SK-N-SH treated with all-trans-retinoic acid at 6 μM for 48 hours (cell line): ENCODE measurements at regions not wholly inside any gene's neighbourhood (a gene's known extent, or its start where the extent isn't known, plus 50 kb on each side); places are given as distances from the start of the nearest gene placed in this dataset.

Experiments
- ATAC-seq: fragments of 200-7000 bp; cut with Tn5 transposase; 3 replicates; pipeline ENCODE4 v1.9.1; 2020; ENCODE audit warnings: mild to moderate bottlenecking, moderate library complexity
- ARNTL ChIP-seq: fragments of 450-650 bp; formaldehyde crosslinking; IDR thresholded peaks from 2 replicates; pipeline ENCODE4 v1.5.0; 2020; ENCODE audit warnings: low read depth, mild to moderate bottlenecking, moderate library complexity, borderline replicate concordance
- BACH2 ChIP-seq: fragments of 250-450 bp; sonication (Bioruptor Pico); IDR thresholded peaks from 2 replicates; pipeline ENCODE4 v1.9.0; 2021; ENCODE audit warnings: mild to moderate bottlenecking, borderline replicate concordance
- CSDC2 ChIP-seq: fragments of 250-450 bp; sonication (Bioruptor Pico); IDR thresholded peaks from 2 replicates; pipeline ENCODE4 v1.5.0; 2020; ENCODE audit warnings: mild to moderate bottlenecking, moderate library complexity
- ESRRG ChIP-seq: fragments of 250-450 bp; sonication (Bioruptor Pico); IDR thresholded peaks from 2 replicates; pipeline ENCODE4 v1.6.1; 2021; ENCODE audit warnings: mild to moderate bottlenecking
- GLIS3 ChIP-seq: fragments of 250-450 bp; sonication (Bioruptor Pico); IDR thresholded peaks from 2 replicates; pipeline ENCODE4 v1.5.0; 2020; ENCODE audit warnings: mild to moderate bottlenecking, moderate library complexity
- ISL1 ChIP-seq: fragments of 250-450 bp; sonication (Bioruptor Pico); IDR thresholded peaks from 2 replicates; pipeline ENCODE4 v2.1.2; 2022; ENCODE audit warnings: mild to moderate bottlenecking, moderate library complexity
- OSR1 ChIP-seq: fragments of 250-450 bp; sonication (Bioruptor Pico); IDR thresholded peaks from 2 replicates; pipeline ENCODE4 v1.8.0; 2022; ENCODE audit warnings: moderate library complexity, mild to moderate bottlenecking, inconsistent platforms
- PPARA ChIP-seq: fragments of 250-450 bp; sonication (Bioruptor Pico); IDR thresholded peaks from 2 replicates; pipeline ENCODE4 v1.5.0; 2020; ENCODE audit warnings: mild to moderate bottlenecking, borderline replicate concordance
- RARB ChIP-seq: fragments of 250-450 bp; sonication (Bioruptor Pico); IDR thresholded peaks from 2 replicates; pipeline ENCODE4 v1.8.0; 2021; ENCODE audit warnings: mild to moderate bottlenecking, moderate library complexity
- SNAI2 ChIP-seq: fragments of 250-450 bp; sonication (Bioruptor Pico); IDR thresholded peaks from 2 replicates; pipeline ENCODE4 v1.5.0; 2020; ENCODE audit warnings: mild to moderate bottlenecking, moderate library complexity
- TCF4 ChIP-seq: fragments of 250-450 bp; sonication (Bioruptor Pico); IDR thresholded peaks from 2 replicates; pipeline ENCODE4 v1.8.0; 2021; ENCODE audit warnings: mild to moderate bottlenecking, moderate library complexity, borderline replicate concordance
- TOX ChIP-seq: fragments of 250-450 bp; sonication (Bioruptor Pico); IDR thresholded peaks from 2 replicates; pipeline ENCODE4 v1.8.0; 2021; ENCODE audit warnings: mild to moderate bottlenecking, moderate library complexity, borderline replicate concordance
- ZC3H10 ChIP-seq: fragments of 250-450 bp; sonication (Bioruptor Pico); IDR thresholded peaks from 2 replicates; pipeline ENCODE4 v1.5.1; 2021; ENCODE audit warnings: mild to moderate bottlenecking, moderate library complexity
- ZFP3 ChIP-seq: fragments of 250-450 bp; sonication (Bioruptor Pico); IDR thresholded peaks from 2 replicates; pipeline ENCODE4 v1.5.0; 2020; ENCODE audit warnings: mild to moderate bottlenecking, moderate library complexity
- ZFP30 ChIP-seq: fragments of 450-650 bp; formaldehyde crosslinking; IDR thresholded peaks from 2 replicates; pipeline ENCODE4 v1.5.0; 2022; ENCODE audit warnings: mild to moderate bottlenecking, moderate library complexity
- ZNF565 ChIP-seq: fragments of 450-650 bp; formaldehyde crosslinking; conservative IDR thresholded peaks from 2 replicates; pipeline ENCODE4 v1.5.0; 2020; ENCODE audit warnings: low read depth, mild to moderate bottlenecking, moderate library complexity
- ZNF70 ChIP-seq: fragments of 450-650 bp; formaldehyde crosslinking; IDR thresholded peaks from 2 replicates; pipeline ENCODE4 v1.5.0; 2020; ENCODE audit warnings: mild to moderate bottlenecking, moderate library complexity
- ZNF8 ChIP-seq: fragments of 450-650 bp; formaldehyde crosslinking; IDR thresholded peaks from 2 replicates; pipeline ENCODE4 v1.5.0; 2020; ENCODE audit warnings: mild to moderate bottlenecking, moderate library complexity
- TF ChIP-seq, protein P1 (sequence below): fragments of 250-450 bp; sonication (Bioruptor Pico); IDR thresholded peaks from 2 replicates; pipeline ENCODE4 v1.5.1; 2021; ENCODE audit warnings: mild to moderate bottlenecking, moderate library complexity
- TF ChIP-seq, protein P2 (sequence below): fragments of 250-450 bp; sonication (Bioruptor Pico); IDR thresholded peaks from 2 replicates; pipeline ENCODE4 v1.8.0; 2020; ENCODE audit warnings: mild to moderate bottlenecking, moderate library complexity, borderline replicate concordance
- TF ChIP-seq, protein P3 (sequence below): fragments of 250-450 bp; sonication (Bioruptor Pico); IDR thresholded peaks from 2 replicates; pipeline ENCODE4 v1.5.1; 2020; ENCODE audit warnings: low read depth, mild to moderate bottlenecking, moderate library complexity
- TF ChIP-seq, protein P4 (sequence below): fragments of 250-450 bp; sonication (Bioruptor Pico); IDR thresholded peaks from 2 replicates; pipeline ENCODE4 v1.8.0; 2021; ENCODE audit warnings: low read depth, mild to moderate bottlenecking, moderate library complexity, borderline replicate concordance
- TF ChIP-seq, protein P5 (sequence below): fragments of 250-450 bp; sonication (Bioruptor Pico); IDR thresholded peaks from 2 replicates; pipeline ENCODE4 v1.5.0; 2020; ENCODE audit warnings: mild to moderate bottlenecking, moderate library complexity

DNA sequence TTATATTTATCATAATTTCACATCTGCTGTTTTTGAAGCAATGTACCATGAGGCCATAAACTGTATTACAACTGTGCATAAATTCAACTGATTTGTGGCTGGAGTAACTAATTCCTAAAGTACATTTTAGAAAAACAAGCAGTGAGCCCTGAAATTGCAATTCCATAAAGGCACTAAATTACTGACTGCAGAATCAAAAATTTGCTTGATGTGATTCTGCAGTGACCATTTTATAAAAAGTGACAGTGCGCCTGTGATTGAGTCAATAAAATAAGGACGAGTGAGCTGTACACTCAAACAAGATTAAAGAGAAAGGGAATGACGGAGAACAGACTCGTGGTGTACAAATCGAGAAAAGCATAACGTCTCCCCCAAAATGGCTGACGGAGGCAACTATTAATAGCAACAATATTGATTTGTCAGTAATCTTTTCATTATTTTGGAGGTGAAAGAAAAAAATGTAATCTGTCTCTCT lies 121.4 kb upstream of the MEIS2 start:
- TF ChIP-seq, protein P1, sequence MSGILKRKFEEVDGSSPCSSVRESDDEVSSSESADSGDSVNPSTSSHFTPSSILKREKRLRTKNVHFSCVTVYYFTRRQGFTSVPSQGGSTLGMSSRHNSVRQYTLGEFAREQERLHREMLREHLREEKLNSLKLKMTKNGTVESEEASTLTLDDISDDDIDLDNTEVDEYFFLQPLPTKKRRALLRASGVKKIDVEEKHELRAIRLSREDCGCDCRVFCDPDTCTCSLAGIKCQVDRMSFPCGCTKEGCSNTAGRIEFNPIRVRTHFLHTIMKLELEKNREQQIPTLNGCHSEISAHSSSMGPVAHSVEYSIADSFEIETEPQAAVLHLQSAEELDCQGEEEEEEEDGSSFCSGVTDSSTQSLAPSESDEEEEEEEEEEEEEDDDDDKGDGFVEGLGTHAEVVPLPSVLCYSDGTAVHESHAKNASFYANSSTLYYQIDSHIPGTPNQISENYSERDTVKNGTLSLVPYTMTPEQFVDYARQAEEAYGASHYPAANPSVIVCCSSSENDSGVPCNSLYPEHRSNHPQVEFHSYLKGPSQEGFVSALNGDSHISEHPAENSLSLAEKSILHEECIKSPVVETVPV (CRISPR knock-in tag), result no peak; the same call in none of the 2 replicates
- TF ChIP-seq, protein P2, sequence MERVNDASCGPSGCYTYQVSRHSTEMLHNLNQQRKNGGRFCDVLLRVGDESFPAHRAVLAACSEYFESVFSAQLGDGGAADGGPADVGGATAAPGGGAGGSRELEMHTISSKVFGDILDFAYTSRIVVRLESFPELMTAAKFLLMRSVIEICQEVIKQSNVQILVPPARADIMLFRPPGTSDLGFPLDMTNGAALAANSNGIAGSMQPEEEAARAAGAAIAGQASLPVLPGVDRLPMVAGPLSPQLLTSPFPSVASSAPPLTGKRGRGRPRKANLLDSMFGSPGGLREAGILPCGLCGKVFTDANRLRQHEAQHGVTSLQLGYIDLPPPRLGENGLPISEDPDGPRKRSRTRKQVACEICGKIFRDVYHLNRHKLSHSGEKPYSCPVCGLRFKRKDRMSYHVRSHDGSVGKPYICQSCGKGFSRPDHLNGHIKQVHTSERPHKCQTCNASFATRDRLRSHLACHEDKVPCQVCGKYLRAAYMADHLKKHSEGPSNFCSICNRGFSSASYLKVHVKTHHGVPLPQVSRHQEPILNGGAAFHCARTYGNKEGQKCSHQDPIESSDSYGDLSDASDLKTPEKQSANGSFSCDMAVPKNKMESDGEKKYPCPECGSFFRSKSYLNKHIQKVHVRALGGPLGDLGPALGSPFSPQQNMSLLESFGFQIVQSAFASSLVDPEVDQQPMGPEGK, result no peak
- TF ChIP-seq RARB (no peak), ZFP3 (no peak), TOX (no peak), ZC3H10 (CRISPR knock-in tag) (peak; percentile 7; the same call in 1 of the 2 replicates), ZNF8 (no peak), ZFP30 (CRISPR knock-in tag) (no peak), CSDC2 (no peak), ZNF70 (CRISPR knock-in tag) (no peak), SNAI2 (CRISPR knock-in tag) (no peak), ISL1 (peak; percentile 81), GLIS3 (CRISPR knock-in tag) (no peak), OSR1 (CRISPR knock-in tag) (no peak), ESRRG (CRISPR knock-in tag) (peak; percentile 20; the same call in 1 of the 2 replicates), BACH2 (CRISPR knock-in tag) (no peak), TCF4 (CRISPR knock-in tag) (peak; percentile 41; the same call in 1 of the 2 replicates), ARNTL (CRISPR knock-in tag) (no peak), PPARA (no peak), ZNF565 (CRISPR knock-in tag) (no peak)
- TF ChIP-seq, protein P3, sequence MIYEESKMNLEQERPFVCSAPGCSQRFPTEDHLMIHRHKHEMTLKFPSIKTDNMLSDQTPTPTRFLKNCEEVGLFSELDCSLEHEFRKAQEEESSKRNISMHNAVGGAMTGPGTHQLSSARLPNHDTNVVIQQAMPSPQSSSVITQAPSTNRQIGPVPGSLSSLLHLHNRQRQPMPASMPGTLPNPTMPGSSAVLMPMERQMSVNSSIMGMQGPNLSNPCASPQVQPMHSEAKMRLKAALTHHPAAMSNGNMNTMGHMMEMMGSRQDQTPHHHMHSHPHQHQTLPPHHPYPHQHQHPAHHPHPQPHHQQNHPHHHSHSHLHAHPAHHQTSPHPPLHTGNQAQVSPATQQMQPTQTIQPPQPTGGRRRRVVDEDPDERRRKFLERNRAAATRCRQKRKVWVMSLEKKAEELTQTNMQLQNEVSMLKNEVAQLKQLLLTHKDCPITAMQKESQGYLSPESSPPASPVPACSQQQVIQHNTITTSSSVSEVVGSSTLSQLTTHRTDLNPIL (CRISPR knock-in tag), result no peak
- TF ChIP-seq, protein P4, sequence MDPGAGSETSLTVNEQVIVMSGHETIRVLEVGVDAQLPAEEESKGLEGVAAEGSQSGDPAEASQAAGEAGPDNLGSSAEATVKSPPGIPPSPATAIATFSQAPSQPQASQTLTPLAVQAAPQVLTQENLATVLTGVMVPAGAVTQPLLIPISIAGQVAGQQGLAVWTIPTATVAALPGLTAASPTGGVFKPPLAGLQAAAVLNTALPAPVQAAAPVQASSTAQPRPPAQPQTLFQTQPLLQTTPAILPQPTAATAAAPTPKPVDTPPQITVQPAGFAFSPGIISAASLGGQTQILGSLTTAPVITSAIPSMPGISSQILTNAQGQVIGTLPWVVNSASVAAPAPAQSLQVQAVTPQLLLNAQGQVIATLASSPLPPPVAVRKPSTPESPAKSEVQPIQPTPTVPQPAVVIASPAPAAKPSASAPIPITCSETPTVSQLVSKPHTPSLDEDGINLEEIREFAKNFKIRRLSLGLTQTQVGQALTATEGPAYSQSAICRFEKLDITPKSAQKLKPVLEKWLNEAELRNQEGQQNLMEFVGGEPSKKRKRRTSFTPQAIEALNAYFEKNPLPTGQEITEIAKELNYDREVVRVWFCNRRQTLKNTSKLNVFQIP (CRISPR knock-in tag), result no peak
- TF ChIP-seq, protein P5, sequence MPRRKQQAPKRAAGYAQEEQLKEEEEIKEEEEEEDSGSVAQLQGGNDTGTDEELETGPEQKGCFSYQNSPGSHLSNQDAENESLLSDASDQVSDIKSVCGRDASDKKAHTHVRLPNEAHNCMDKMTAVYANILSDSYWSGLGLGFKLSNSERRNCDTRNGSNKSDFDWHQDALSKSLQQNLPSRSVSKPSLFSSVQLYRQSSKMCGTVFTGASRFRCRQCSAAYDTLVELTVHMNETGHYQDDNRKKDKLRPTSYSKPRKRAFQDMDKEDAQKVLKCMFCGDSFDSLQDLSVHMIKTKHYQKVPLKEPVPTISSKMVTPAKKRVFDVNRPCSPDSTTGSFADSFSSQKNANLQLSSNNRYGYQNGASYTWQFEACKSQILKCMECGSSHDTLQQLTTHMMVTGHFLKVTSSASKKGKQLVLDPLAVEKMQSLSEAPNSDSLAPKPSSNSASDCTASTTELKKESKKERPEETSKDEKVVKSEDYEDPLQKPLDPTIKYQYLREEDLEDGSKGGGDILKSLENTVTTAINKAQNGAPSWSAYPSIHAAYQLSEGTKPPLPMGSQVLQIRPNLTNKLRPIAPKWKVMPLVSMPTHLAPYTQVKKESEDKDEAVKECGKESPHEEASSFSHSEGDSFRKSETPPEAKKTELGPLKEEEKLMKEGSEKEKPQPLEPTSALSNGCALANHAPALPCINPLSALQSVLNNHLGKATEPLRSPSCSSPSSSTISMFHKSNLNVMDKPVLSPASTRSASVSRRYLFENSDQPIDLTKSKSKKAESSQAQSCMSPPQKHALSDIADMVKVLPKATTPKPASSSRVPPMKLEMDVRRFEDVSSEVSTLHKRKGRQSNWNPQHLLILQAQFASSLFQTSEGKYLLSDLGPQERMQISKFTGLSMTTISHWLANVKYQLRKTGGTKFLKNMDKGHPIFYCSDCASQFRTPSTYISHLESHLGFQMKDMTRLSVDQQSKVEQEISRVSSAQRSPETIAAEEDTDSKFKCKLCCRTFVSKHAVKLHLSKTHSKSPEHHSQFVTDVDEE, result no peak; the same call in 1 of the 2 replicates
- TF ChIP-seq, all 23 proteins: peak for 4
- peak; percentile 77 for ATAC-seq

DNA sequence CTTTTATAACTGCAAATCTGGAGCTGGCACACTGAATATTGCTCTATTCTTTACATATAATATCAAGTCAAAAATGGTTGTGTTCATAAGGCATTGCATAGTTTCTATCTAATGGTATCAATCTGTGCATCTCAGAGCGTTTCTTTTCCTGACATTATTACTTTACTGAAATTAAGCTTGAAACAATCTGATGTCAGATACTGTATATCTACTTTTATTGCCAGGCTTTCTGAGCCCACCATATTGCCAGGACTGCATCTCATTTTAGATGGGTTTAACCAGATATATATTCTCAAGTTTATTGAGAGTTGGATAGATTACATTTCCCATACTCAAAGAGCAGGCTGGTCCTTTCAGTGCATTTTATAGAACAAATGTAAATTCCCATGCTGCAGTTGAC lies 122.7 kb upstream of the MEIS2 start:
- ATAC-seq, result no peak
- TF ChIP-seq, protein P2, result no peak
- no peak for TF ChIP-seq SNAI2 (CRISPR knock-in tag)
- TF ChIP-seq, all 23 proteins: peak for 0
